Activated CD4-positive, alpha-beta memory T cell treated with anti-CD3 and anti-CD28 coated beads, Interleukin-2, amount 10 ng/mL, durations not matched to agents 7 days and 5 days (primary cell): ENCODE measurements at regions not wholly inside any gene's neighbourhood (a gene's known extent, or its start where the extent isn't known, plus 50 kb on each side); places are given as distances from the start of the nearest gene placed in this dataset.
"Not testable (repeated sequence)": the region's sequence is repeated elsewhere in the genome, so short reads cannot be mapped to it uniquely, and the experiment has no call there.

Experiments
- CTCF ChIA-PET: fragments of 350-600 bp; sonication (Branson Sonifier 250); formaldehyde crosslinking; loops from one replicate; lab custom pipeline; 2021; ENCODE audit warnings: antibody characterized with exemption, inconsistent platforms; lab: Charles Lee
- POLR2A ChIA-PET: fragments of 350-600 bp; sonication (Branson Sonifier 250); formaldehyde crosslinking; loops from one replicate; lab custom pipeline; 2021; ENCODE audit warnings: antibody characterized with exemption; lab: Charles Lee
- DNase-seq: peaks from one replicate; pipeline ENCODE4 v3.0.0-alpha.2; 2020
- H3K27ac Mint-ChIP-seq: one replicate; pipeline ENCODE4 v1.8.0; 2021; ENCODE audit warnings: mild to moderate bottlenecking, mixed read lengths
- H3K27me3 Mint-ChIP-seq: one replicate; pipeline ENCODE4 v1.8.0; 2021; ENCODE audit warnings: mixed read lengths
- H3K36me3 Mint-ChIP-seq: one replicate; pipeline ENCODE4 v1.8.0; 2021; ENCODE audit warnings: low read depth, mixed read lengths
- H3K4me1 Mint-ChIP-seq: one replicate; pipeline ENCODE4 v1.8.0; 2021; ENCODE audit warnings: mixed read lengths
- H3K4me3 Mint-ChIP-seq: one replicate; pipeline ENCODE4 v1.8.0; 2021; ENCODE audit warnings: mild to moderate bottlenecking, mixed read lengths
- H3K9me3 Mint-ChIP-seq: one replicate; pipeline ENCODE4 v1.8.0; 2021; ENCODE audit warnings: mixed read lengths

GRCh38 chr2:22957446-22957845 is 427.5 kb upstream of the KLHL29 start:
- DNase-seq = no peak
- ChIA-PET CTCF (no interaction called here), POLR2A (no interaction called here)
- Mint-ChIP-seq H3K36me3 (no peaks in the 10 kb centered on the region), H3K27ac (no peak overlapping the region), H3K27me3 (no peaks in the 10 kb centered on the region), H3K4me3 (no peak overlapping the region), H3K9me3 (no peaks in the 10 kb centered on the region), H3K4me1 (no peaks in the 10 kb centered on the region)

GRCh38 chr2:22958308-22958707 is 426.7 kb upstream of the KLHL29 start:
- H3K4me1 Mint-ChIP-seq = no peaks in the 10 kb centered on the region
- no peak overlapping the region for H3K4me3 Mint-ChIP-seq
- H3K9me3 Mint-ChIP-seq = no peaks in the 10 kb centered on the region
- no peak overlapping the region for H3K27ac Mint-ChIP-seq
- CTCF ChIA-PET = no interaction called here
- no peaks in the 10 kb centered on the region for H3K36me3 Mint-ChIP-seq
- POLR2A ChIA-PET = no interaction called here
- H3K27me3 Mint-ChIP-seq = no peaks in the 10 kb centered on the region
- DNase-seq = no peak

GRCh38 chr2:22967756-22968155 is 417.2 kb upstream of the KLHL29 start:
- Mint-ChIP-seq H3K27ac (no peak overlapping the region), H3K27me3 (no peaks in the 10 kb centered on the region), H3K4me3 (no peak overlapping the region), H3K9me3 (no peaks in the 10 kb centered on the region), H3K4me1 (no peaks in the 10 kb centered on the region), H3K36me3 (no peaks in the 10 kb centered on the region)
- ChIA-PET POLR2A (no interaction called here), CTCF (no interaction called here)
- no peak for DNase-seq

GRCh38 chr2:22970284-22970975 is 414.5 kb upstream of the KLHL29 start:
- H3K27me3 Mint-ChIP-seq = no peaks in the 10 kb centered on the region
- no peak for DNase-seq
- H3K27ac Mint-ChIP-seq = no peak overlapping the region
- no peak overlapping the region for H3K4me3 Mint-ChIP-seq
- no peaks in the 10 kb centered on the region for H3K9me3 Mint-ChIP-seq
- CTCF ChIA-PET = no interaction called here
- H3K4me1 Mint-ChIP-seq = no peaks in the 10 kb centered on the region
- no peaks in the 10 kb centered on the region for H3K36me3 Mint-ChIP-seq
- POLR2A ChIA-PET = no interaction called here

GRCh38 chr2:22970991-22971390 is 414.0 kb upstream of the KLHL29 start:
- H3K4me3 Mint-ChIP-seq = no peak overlapping the region
- DNase-seq = no peak

GRCh38 chr2:22981785-22982184 is 403.2 kb upstream of the KLHL29 start:
- H3K9me3 Mint-ChIP-seq = no peaks in the 10 kb centered on the region
- no peak for DNase-seq
- no peaks in the 10 kb centered on the region for H3K36me3 Mint-ChIP-seq
- CTCF ChIA-PET = no interaction called here
- H3K4me1 Mint-ChIP-seq = no peaks in the 10 kb centered on the region
- H3K4me3 Mint-ChIP-seq = no peak overlapping the region
- no peak overlapping the region for H3K27ac Mint-ChIP-seq
- no peaks in the 10 kb centered on the region for H3K27me3 Mint-ChIP-seq
- POLR2A ChIA-PET = no interaction called here

More at GRCh38 chr2:22970991-22971390, 414.0 kb upstream of the KLHL29 start:
- no peaks in the 10 kb centered on the region for H3K27me3 Mint-ChIP-seq
- no peak overlapping the region for H3K27ac Mint-ChIP-seq
- no peaks in the 10 kb centered on the region for H3K36me3 Mint-ChIP-seq
- POLR2A ChIA-PET = no interaction called here
- CTCF ChIA-PET = no interaction called here
- H3K4me1 Mint-ChIP-seq = no peaks in the 10 kb centered on the region
- H3K9me3 Mint-ChIP-seq = no peaks in the 10 kb centered on the region

GRCh38 chr2:22984152-22984551 is 400.8 kb upstream of the KLHL29 start:
- DNase-seq, H3K9me3 Mint-ChIP-seq, H3K27me3 Mint-ChIP-seq, CTCF ChIA-PET, H3K4me3 Mint-ChIP-seq, POLR2A ChIA-PET, H3K36me3 Mint-ChIP-seq, H3K27ac Mint-ChIP-seq, H3K4me1 Mint-ChIP-seq: not testable (repeated sequence)

- CTCF ChIA-PET = no interaction called here
- POLR2A ChIA-PET = no interaction called here
- Mint-ChIP-seq H3K27me3 (no peaks in the 10 kb centered on the region), H3K4me3 (no peak overlapping the region), H3K27ac (no peak overlapping the region), H3K36me3 (no peaks in the 10 kb centered on the region), H3K4me1 (no peaks in the 10 kb centered on the region), H3K9me3 (no peaks in the 10 kb centered on the region)
- DNase-seq = no peak
These were observed 394.7 kb upstream of the KLHL29 start for GRCh38 chr2:22990246-22990645.

- Mint-ChIP-seq H3K27me3 (no peaks in the 10 kb centered on the region), H3K27ac (no peak overlapping the region), H3K9me3 (no peaks in the 10 kb centered on the region), H3K4me1 (no peaks in the 10 kb centered on the region), H3K4me3 (no peak overlapping the region), H3K36me3 (no peaks in the 10 kb centered on the region)
- DNase-seq = no peak
- ChIA-PET POLR2A (no interaction called here), CTCF (no interaction called here)
These were observed 393.1 kb upstream of the KLHL29 start for GRCh38 chr2:22991844-22992243.

- Mint-ChIP-seq H3K9me3 (no peaks in the 10 kb centered on the region), H3K4me3 (no peak overlapping the region), H3K4me1 (no peaks in the 10 kb centered on the region), H3K27me3 (no peaks in the 10 kb centered on the region), H3K36me3 (no peaks in the 10 kb centered on the region), H3K27ac (no peak overlapping the region)
- ChIA-PET CTCF (no interaction called here), POLR2A (no interaction called here)
- DNase-seq = no peak
These were observed 392.5 kb upstream of the KLHL29 start for GRCh38 chr2:22992441-22992840.

GRCh38 chr2:22993250-22993649 is 391.7 kb upstream of the KLHL29 start:
- Mint-ChIP-seq H3K4me3 (no peak overlapping the region), H3K9me3 (no peaks in the 10 kb centered on the region), H3K36me3 (no peaks in the 10 kb centered on the region), H3K27ac (no peak overlapping the region), H3K4me1 (no peaks in the 10 kb centered on the region), H3K27me3 (no peaks in the 10 kb centered on the region)
- ChIA-PET CTCF (no interaction called here), POLR2A (no interaction called here)
- DNase-seq = no peak

GRCh38 chr2:22995576-22995975 is 389.4 kb upstream of the KLHL29 start:
- Mint-ChIP-seq H3K36me3 (no peaks in the 10 kb centered on the region), H3K9me3 (no peaks in the 10 kb centered on the region), H3K4me1 (no peaks in the 10 kb centered on the region), H3K4me3 (no peak overlapping the region), H3K27me3 (no peaks in the 10 kb centered on the region), H3K27ac (no peak overlapping the region)
- no peak for DNase-seq
- CTCF ChIA-PET = no interaction called here
- POLR2A ChIA-PET = no interaction called here

GRCh38 chr2:22996911-22997310 is 388.1 kb upstream of the KLHL29 start:
- Mint-ChIP-seq H3K27ac (no peak overlapping the region), H3K9me3 (no peaks in the 10 kb centered on the region), H3K27me3 (no peaks in the 10 kb centered on the region), H3K4me3 (no peak overlapping the region), H3K36me3 (no peaks in the 10 kb centered on the region), H3K4me1 (no peaks in the 10 kb centered on the region)
- CTCF ChIA-PET = no interaction called here
- POLR2A ChIA-PET = no interaction called here
- no peak for DNase-seq

GRCh38 chr2:22998359-22998758 is 386.6 kb upstream of the KLHL29 start:
- H3K4me1 Mint-ChIP-seq = no peaks in the 10 kb centered on the region

More at GRCh38 chr2:22998359-22998758, 386.6 kb upstream of the KLHL29 start:
- no peak overlapping the region for H3K4me3 Mint-ChIP-seq
- no peaks in the 10 kb centered on the region for H3K9me3 Mint-ChIP-seq
- ChIA-PET POLR2A (no interaction called here), CTCF (no interaction called here)
- no peaks in the 10 kb centered on the region for H3K27me3 Mint-ChIP-seq
- H3K27ac Mint-ChIP-seq = no peak overlapping the region
- no peak for DNase-seq
- H3K36me3 Mint-ChIP-seq = no peaks in the 10 kb centered on the region
